Gastrocnemius medialis (tissue), 4 donors: ENCODE measurements at regions not wholly inside any gene's neighbourhood (a gene's known extent, or its start where the extent isn't known, plus 50 kb on each side); places are given as distances from the start of the nearest gene placed in this dataset.

Experiments
- POLR2A ChIP-seq, 2 donors: fragments of 450-650 bp; IDR thresholded peaks; one replicate each; pipeline ENCODE4 v1.6.1; 2017; ENCODE audit warnings: antibody characterized with exemption in 2 of 2, mild to moderate bottlenecking in 2 of 2, moderate library complexity in 2 of 2
- TF ChIP-seq, protein P1 (sequence below), 5 experiments: fragments of 450-650 bp in 3 of 5; fragments of 200-600 bp in 2 of 5; sonication (generic) in 2 of 5; IDR thresholded peaks in 4 of 5; conservative IDR thresholded peaks in 1 of 5; 1 replicate in 4 of 5; 2 replicates in 1 of 5; pipeline ENCODE4 v1.5.1; 2016 to 2019; ENCODE audit warnings: antibody characterized with exemption in 5 of 5, mild to moderate bottlenecking in 3 of 5, moderate library complexity in 3 of 5

- TF ChIP-seq, protein P1, sequence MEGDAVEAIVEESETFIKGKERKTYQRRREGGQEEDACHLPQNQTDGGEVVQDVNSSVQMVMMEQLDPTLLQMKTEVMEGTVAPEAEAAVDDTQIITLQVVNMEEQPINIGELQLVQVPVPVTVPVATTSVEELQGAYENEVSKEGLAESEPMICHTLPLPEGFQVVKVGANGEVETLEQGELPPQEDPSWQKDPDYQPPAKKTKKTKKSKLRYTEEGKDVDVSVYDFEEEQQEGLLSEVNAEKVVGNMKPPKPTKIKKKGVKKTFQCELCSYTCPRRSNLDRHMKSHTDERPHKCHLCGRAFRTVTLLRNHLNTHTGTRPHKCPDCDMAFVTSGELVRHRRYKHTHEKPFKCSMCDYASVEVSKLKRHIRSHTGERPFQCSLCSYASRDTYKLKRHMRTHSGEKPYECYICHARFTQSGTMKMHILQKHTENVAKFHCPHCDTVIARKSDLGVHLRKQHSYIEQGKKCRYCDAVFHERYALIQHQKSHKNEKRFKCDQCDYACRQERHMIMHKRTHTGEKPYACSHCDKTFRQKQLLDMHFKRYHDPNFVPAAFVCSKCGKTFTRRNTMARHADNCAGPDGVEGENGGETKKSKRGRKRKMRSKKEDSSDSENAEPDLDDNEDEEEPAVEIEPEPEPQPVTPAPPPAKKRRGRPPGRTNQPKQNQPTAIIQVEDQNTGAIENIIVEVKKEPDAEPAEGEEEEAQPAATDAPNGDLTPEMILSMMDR (IDR thresholded peaks at IDR 0.05 in 4 of 5, conservative IDR thresholded peaks at IDR 0.05 in 1 of 5), result no peak
- TF ChIP-seq POLR2A (IDR thresholded peaks at IDR 0.05), result no peak
These were observed 91.9 kb downstream of the RPLP1 start for GRCh38 chr15:69544365-69545113.
